ENCODE measurements at regions not wholly inside any gene's neighbourhood (a gene's known extent, or its start where the extent isn't known, plus 50 kb on each side); places are given as distances from the start of the nearest gene placed in this dataset.

- ChIA-PET CTCF (no interaction called here), POLR2A (no interaction called here)
- H3K4me1 ChIP-seq = peaks cover 16% of the 10 kb centered on the region; the same call in 2 of the 3 replicates
- ATAC-seq (no peak), FAIRE-seq (no peak), DNase-seq (ENCODE audit: low read depth in 1 of 2, low spot score in 1 of 2) (no peak)
- no peak for TF ChIP-seq RCOR1 (IDR thresholded peaks at IDR 0.05; ENCODE audit: low read depth, low read length)
- TF ChIP-seq EHMT2 (IDR thresholded peaks at IDR 0.05; ENCODE audit: low read depth) = no peak
- TF ChIP-seq CHD2 (IDR thresholded peaks at IDR 0.05; ENCODE audit: low read length, partially characterized antibody) = no peak
- H3K27ac ChIP-seq = no peak overlapping the region
- WGBS (ENCODE audit: missing lambda C conversion rate) = 82% methylated on average over 13 of the region's 13 CpGs
- no peak overlapping the region for H3K4me2 ChIP-seq
- H3K9me3 ChIP-seq = no peaks in the 10 kb centered on the region
- no peak overlapping the region for H3K4me3 ChIP-seq
Observed at GRCh38 chr1:25019337-25020172, 89.5 kb upstream of the RUNX3 start.

GRCh38 chr1:25018943-25019336 is 88.9 kb upstream of the RUNX3 start:
- Histone ChIP-seq H3K4me1 (peaks cover 16% of the 10 kb centered on the region; the same call in 2 of the 3 replicates), H3K4me3 (no peak overlapping the region), H3K27ac (no peak overlapping the region; a peak in 1 of 6 replicates), H3K4me2 (no peak overlapping the region), H3K9me3 (no peaks in the 10 kb centered on the region)
- TF ChIP-seq TP53 (CRISPR knock-in tag; IDR thresholded peaks at IDR 0.05) (no peak), PBX3 (IDR thresholded peaks at IDR 0.05) (no peak), HEYL (CRISPR knock-in tag; IDR thresholded peaks at IDR 0.05) (no peak), KDM1A (IDR thresholded peaks at IDR 0.05; ENCODE audit: low read depth) (no peak), RCOR1 (IDR thresholded peaks at IDR 0.05; ENCODE audit: low read depth, low read length) (no peak), ESRRA (IDR thresholded peaks at IDR 0.05; ENCODE audit: borderline replicate concordance, low read length) (no peak), HMGXB4 (CRISPR knock-in tag; IDR thresholded peaks at IDR 0.05; ENCODE audit: borderline replicate concordance) (no peak), RFX5 (IDR thresholded peaks at IDR 0.05) (no peak), EHF (CRISPR knock-in tag; IDR thresholded peaks at IDR 0.05) (no peak), RARB (CRISPR knock-in tag; IDR thresholded peaks at IDR 0.05) (no peak)
- no peak for ATAC-seq
- CTCF ChIA-PET = no interaction called here
- POLR2A ChIA-PET = no interaction called here
- no peak for DNase-seq (ENCODE audit: low read depth in 1 of 2, low spot score in 1 of 2)
- 81% methylated on average over 5 of the region's 5 CpGs for WGBS (ENCODE audit: missing lambda C conversion rate)
- FAIRE-seq = no peak

- Histone ChIP-seq H3K27ac (peak overlapping the region in 1 of 2 experiments; percentile 55; a peak in 3 of 6 replicates), H3K4me3 (no peak overlapping the region), H3K4me1 (peaks cover 14% of the 10 kb centered on the region; the same call in 2 of the 3 replicates), H3K4me2 (no peak overlapping the region), H3K9me3 (no peaks in the 10 kb centered on the region)
- TF ChIP-seq USF2 (IDR thresholded peaks at IDR 0.05) (no peak), GATA3 (IDR thresholded peaks at IDR 0.05; ENCODE audit: borderline replicate concordance) (no peak), CBX8 (IDR thresholded peaks at IDR 0.05) (no peak), RCOR1 (IDR thresholded peaks at IDR 0.05; ENCODE audit: low read depth, low read length) (no peak)
- ATAC-seq = no peak
- FAIRE-seq = no peak
- CTCF ChIA-PET = interaction anchor here (1.0 to 1.5 kb wide), 2 partner anchors 19 kb away, joined by 4 to 7 read pairs; no protein-coding TSS in a partner anchor
- POLR2A ChIA-PET = no interaction called here
- no peak for DNase-seq (ENCODE audit: low read depth in 1 of 2, low spot score in 1 of 2)
- WGBS (ENCODE audit: missing lambda C conversion rate) = 60% methylated on average over 7 of the region's 7 CpGs
Observed at GRCh38 chr1:25018110-25018735, 88.1 kb upstream of the RUNX3 start.

Data from A549 (cell line).